ENCODE measurements at regions not wholly inside any gene's neighbourhood (a gene's known extent, or its start where the extent isn't known, plus 50 kb on each side); places are given as distances from the start of the nearest gene placed in this dataset.

- TF ChIP-seq, protein P1, sequence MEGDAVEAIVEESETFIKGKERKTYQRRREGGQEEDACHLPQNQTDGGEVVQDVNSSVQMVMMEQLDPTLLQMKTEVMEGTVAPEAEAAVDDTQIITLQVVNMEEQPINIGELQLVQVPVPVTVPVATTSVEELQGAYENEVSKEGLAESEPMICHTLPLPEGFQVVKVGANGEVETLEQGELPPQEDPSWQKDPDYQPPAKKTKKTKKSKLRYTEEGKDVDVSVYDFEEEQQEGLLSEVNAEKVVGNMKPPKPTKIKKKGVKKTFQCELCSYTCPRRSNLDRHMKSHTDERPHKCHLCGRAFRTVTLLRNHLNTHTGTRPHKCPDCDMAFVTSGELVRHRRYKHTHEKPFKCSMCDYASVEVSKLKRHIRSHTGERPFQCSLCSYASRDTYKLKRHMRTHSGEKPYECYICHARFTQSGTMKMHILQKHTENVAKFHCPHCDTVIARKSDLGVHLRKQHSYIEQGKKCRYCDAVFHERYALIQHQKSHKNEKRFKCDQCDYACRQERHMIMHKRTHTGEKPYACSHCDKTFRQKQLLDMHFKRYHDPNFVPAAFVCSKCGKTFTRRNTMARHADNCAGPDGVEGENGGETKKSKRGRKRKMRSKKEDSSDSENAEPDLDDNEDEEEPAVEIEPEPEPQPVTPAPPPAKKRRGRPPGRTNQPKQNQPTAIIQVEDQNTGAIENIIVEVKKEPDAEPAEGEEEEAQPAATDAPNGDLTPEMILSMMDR (conservative IDR thresholded peaks at IDR 0.05; ENCODE audit: control insufficient read depth, insufficient read depth, low read depth, low read length) = no peak
- no peak overlapping the region for H3K4me3 ChIP-seq (ENCODE audit: control insufficient read depth, low read depth, low read length)
- DNase-seq (ENCODE audit: low read depth) = peak; percentile 67
These were observed 89.8 kb upstream of the ARHGAP29 start for GRCh38 chr1:94327001-94327690.

- no peak overlapping the region for H3K4me3 ChIP-seq (ENCODE audit: control insufficient read depth, low read depth, low read length)
- DNase-seq (ENCODE audit: low read depth) = no peak
- TF ChIP-seq, protein P1 (conservative IDR thresholded peaks at IDR 0.05; ENCODE audit: control insufficient read depth, insufficient read depth, low read depth, low read length) = no peak
These were observed 88.9 kb upstream of the ARHGAP29 start for GRCh38 chr1:94326329-94326728.

DNA sequence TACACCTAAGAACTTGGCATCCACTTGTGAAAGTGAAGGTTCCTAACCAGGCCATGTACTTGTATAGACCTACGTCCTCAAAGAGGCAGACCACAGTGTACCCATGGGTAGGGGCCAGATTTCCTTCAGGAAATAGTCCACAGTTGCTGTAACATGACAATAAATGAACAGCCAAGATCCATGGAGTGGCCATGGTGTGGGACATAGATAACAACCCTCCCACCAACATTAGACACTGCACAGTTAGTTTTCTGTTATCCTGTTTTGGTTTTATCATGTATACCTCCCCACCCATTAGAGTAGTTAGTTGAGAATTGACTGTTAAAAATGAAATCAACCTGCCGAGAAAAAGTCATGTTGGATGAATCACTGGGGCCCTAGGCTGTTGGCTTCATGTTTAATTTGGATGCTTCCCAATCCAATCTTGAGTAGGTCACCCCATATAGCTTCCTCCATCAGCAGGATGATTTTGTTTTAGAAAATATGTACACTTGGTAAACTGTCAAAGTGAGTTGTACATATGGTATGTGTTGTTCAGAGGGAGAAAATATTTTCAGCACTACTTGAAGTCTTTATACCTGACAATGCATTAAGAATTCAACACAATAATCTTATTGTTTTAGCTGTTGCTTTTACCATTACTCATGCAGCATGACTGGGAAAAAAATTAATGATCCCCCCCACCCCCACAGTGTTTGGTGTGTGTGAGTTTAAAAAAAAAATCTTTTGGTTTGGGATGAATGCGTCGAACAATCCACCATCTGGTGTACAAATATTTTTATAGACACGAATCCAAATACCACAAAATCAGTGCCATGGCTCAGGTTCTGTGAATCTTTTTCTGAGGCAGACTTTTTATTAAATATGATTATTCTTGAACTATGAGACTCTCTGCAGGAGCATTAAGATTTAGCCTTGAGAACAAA lies 88.3 kb upstream of the ARHGAP29 start:
- H3K4me3 ChIP-seq (ENCODE audit: control insufficient read depth, low read depth, low read length) = no peak overlapping the region
- TF ChIP-seq, protein P1 (conservative IDR thresholded peaks at IDR 0.05; ENCODE audit: control insufficient read depth, insufficient read depth, low read depth, low read length) = no peak
- peak; percentile 99 for DNase-seq (ENCODE audit: low read depth)

DNA sequence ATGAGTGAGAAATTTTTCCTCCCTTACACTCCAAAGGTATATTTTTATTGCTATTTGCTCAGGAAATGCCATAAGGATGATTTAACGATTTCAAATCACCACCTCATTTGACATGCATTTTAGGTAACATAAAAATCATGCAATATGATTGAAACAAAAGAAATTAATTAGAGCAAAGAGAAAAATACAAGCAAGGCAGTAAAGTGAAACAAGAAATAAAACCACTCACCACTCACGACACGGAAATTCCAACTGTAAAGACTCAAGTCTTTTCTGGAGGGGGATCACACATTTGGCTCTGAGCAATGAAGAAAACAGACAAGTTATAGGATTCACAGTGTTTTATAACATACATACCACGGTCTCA lies 86.8 kb upstream of the ARHGAP29 start:
- TF ChIP-seq, protein P1 (conservative IDR thresholded peaks at IDR 0.05; ENCODE audit: control insufficient read depth, insufficient read depth, low read depth, low read length) = no peak
- H3K4me3 ChIP-seq (ENCODE audit: control insufficient read depth, low read depth, low read length) = no peak overlapping the region
- peak; percentile 36 for DNase-seq (ENCODE audit: low read depth)

- TF ChIP-seq, protein P1 (conservative IDR thresholded peaks at IDR 0.05; ENCODE audit: control insufficient read depth, insufficient read depth, low read depth, low read length) = no peak
- DNase-seq (ENCODE audit: low read depth) = no peak
- H3K4me3 ChIP-seq (ENCODE audit: control insufficient read depth, low read depth, low read length) = no peak overlapping the region
These were observed 86.2 kb upstream of the ARHGAP29 start for GRCh38 chr1:94323311-94324177.

DNA sequence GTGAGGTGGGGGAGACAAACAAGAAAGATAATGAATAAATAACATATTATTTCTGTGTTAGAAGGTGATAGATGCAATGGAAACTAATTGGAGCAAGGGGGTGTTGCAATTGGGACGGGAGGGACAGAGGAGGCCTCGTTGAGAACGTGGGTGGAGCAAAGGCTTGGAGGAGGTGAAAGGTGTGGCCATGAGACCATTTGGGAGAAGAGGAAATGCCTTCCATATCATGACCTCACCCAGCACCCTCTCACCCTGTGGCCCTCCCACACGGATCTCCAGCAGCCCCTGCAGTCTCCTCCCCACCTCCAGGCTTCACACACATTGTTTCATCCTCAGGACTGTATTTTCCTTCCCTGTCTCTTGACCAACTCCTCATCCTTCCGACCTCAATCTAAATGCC lies 85.3 kb upstream of the ARHGAP29 start:
- H3K4me3 ChIP-seq (ENCODE audit: control insufficient read depth, low read depth, low read length) = no peak overlapping the region
- TF ChIP-seq, protein P1 (conservative IDR thresholded peaks at IDR 0.05; ENCODE audit: control insufficient read depth, insufficient read depth, low read depth, low read length) = no peak
- DNase-seq (ENCODE audit: low read depth) = peak; percentile 62
